ENCODE measurements at regions not wholly inside any gene's neighbourhood (a gene's known extent, or its start where the extent isn't known, plus 50 kb on each side); places are given as distances from the start of the nearest gene placed in this dataset.
"Not testable (repeated sequence)": the region's sequence is repeated elsewhere in the genome, so short reads cannot be mapped to it uniquely, and the experiment has no call there.

GRCh38 chr13:60663788-60664187 is 266.8 kb downstream of the TDRD3 start:
- DNase-seq = no peak

DNA sequence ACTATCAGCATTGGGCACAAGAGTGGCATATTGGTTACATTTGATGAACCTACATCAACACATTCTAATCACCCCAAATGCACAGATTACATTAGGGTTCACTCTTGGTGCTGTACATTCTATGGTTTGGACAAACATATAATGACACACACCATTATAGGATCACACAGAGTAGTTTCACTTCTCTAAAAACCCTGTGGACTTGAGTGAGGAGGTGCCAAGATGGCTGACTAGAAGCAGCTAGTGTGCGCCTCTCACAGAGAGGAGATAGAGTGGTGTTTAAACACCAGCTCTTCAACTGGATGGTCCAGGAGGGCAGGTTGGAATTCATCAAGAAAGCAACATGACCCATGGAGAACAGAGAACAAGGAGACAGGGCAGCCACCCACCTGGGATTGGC is 265.6 kb downstream of the TDRD3 start:
- DNase-seq = no peak

- DNase-seq = no peak
These were observed 264.5 kb downstream of the TDRD3 start for GRCh38 chr13:60661521-60661920.

DNA sequence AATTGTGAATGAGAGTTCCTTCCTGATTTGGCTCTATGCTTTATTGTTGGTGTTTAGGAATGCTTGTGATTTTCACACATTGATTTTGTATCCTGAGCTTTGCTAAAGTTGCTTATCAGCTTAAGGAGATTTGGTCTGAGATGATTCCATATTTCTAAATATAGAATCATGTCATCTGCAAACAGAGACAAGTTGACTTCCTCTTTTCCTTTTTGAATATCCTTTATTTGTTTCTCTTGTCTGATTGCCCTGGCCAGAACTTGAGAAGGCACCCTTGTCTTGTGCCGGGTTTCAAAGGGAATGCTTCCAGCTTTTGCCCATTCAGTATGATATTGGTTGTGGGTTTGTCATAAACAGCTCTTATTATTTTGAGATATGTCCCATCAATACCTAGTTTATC is 260.6 kb downstream of the TDRD3 start:
- not testable (repeated sequence) for DNase-seq

GRCh38 chr13:60655256-60655655 is 258.2 kb downstream of the TDRD3 start:
- DNase-seq = no peak

- no peak for DNase-seq
These were observed 257.4 kb downstream of the TDRD3 start for GRCh38 chr13:60654415-60654814.

DNA sequence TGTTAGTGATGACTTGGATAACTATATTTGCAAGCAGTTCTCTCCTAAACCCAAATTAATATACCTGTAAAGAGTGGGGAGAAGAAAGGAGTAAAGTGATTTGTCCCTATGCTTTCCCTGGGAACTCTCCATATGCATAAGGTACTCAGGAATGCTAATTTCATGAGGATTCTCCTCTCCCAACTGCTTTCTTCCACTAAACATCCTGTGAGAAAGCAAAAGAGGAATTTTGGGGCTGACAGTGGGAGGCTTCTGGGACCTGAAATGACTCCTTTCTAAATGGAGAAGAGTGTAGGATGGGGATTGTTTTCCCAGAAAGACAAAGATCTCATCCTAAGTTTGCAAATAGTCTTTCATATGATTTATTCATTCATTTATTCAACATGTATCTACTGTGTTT is 250.5 kb downstream of the TDRD3 start:
- DNase-seq = no peak

DNA sequence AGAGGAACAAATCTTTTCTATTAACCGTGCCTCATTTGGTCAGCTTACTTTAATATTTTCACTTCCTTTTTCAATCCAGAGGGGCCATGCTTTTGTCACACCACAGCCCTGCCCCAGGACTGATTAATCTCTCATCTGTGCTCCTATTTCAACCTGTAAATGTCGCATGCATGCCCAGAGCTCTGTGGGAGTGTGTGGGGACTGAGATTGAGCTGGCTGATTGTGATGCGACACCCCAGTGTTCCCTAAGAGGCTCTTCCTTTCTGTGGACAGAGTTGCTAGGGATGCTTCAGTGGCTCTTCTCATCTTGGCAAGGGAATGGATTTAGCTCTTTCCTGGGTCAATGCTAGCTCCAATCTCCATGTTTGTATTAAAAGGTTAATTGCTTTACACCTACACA is 249.6 kb downstream of the TDRD3 start:
- DNase-seq = no peak

GRCh38 chr13:60645676-60646075 is 248.7 kb downstream of the TDRD3 start:
- DNase-seq = no peak

GRCh38 chr13:60642552-60642951 is 245.5 kb downstream of the TDRD3 start:
- no peak for DNase-seq

DNA sequence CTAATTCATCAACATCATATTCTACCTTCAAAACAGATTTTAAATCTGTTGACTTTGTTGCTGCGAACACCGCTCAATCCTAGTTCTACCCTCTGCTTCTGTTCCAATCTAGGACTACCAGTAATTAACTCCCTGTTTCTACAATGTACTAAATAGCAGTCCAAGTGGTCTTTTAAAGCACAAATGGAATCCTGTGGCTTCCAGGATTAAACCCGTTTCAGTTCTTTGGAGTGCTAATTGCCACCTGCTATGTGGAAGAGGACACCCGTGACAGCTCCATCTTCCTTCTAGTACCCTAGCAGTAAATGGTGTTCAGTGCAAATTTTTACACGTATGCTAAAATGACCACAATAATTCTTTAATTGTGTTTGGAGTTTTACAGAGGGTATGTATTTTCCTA is 232.1 kb downstream of the TDRD3 start:
- no peak for DNase-seq

DNA sequence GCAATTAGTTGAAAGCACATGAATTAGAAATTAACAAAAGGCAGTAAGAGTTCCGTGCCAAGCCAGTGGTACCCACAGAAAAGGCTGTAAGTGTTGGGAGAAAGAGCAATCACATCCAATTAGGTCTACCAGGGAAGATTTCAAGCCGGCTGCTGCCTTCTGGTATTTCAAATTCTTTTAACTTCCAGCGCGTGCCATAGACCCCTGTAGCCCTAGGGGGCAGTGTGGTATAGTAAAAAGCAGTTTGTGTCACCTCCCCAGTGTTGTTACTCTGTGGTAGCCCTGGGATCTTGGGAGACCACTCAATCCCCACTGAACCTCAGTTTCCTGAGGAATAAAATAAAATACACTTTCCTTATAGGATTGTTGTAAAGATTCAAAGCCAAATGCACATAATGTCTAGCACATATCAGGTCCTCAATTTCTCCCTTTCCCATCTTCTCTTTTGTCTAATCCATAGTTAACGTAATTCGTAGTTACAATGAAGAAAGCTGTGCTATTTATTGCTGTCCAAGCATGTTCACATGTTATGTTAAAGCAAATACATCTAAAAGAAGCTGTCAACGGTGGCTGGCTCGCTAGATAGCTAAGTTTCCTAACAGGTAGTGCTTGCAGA is 230.2 kb downstream of the TDRD3 start:
- DNase-seq = no peak
